ENCODE measurements at regions not wholly inside any gene's neighbourhood (a gene's known extent, or its start where the extent isn't known, plus 50 kb on each side); places are given as distances from the start of the nearest gene placed in this dataset.

DNA sequence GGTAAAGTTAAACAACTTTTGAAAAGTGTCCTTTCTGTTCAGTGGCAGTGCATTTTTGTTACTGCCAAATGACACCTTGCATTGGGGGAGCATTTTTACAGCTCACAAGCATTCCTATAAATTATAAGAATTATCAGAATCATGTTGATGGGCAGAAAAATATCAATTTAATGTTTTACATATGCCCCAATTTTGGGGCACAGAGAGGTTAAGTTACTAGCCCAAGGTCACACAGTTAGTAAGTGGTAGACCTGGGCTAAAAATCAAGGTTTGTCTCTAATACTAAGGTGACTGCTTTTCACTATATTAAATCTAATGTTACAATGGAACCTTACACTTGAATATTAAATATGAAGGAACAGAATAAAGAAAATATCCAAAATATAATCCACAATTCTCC is 180.1 kb upstream of the IVNS1ABP start:
- TF ChIP-seq MLX (CRISPR knock-in tag; IDR thresholded peaks at IDR 0.05) = no peak
- no peak for TF ChIP-seq POLR2A (IDR thresholded peaks at IDR 0.05; ENCODE audit: insufficient read depth in 1 of 2, low read depth in 2 of 2, low read length in 2 of 2)
- no peak for TF ChIP-seq SRSF9 (IDR thresholded peaks at IDR 0.05; ENCODE audit: borderline replicate concordance, insufficient read depth, low read depth, low read length, poor library complexity, severe bottlenecking)
- TF ChIP-seq PHF8 (CRISPR knock-in tag; IDR thresholded peaks at IDR 0.05) = no peak
- TF ChIP-seq, protein P1, sequence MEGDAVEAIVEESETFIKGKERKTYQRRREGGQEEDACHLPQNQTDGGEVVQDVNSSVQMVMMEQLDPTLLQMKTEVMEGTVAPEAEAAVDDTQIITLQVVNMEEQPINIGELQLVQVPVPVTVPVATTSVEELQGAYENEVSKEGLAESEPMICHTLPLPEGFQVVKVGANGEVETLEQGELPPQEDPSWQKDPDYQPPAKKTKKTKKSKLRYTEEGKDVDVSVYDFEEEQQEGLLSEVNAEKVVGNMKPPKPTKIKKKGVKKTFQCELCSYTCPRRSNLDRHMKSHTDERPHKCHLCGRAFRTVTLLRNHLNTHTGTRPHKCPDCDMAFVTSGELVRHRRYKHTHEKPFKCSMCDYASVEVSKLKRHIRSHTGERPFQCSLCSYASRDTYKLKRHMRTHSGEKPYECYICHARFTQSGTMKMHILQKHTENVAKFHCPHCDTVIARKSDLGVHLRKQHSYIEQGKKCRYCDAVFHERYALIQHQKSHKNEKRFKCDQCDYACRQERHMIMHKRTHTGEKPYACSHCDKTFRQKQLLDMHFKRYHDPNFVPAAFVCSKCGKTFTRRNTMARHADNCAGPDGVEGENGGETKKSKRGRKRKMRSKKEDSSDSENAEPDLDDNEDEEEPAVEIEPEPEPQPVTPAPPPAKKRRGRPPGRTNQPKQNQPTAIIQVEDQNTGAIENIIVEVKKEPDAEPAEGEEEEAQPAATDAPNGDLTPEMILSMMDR (CRISPR knock-in tag; IDR thresholded peaks at IDR 0.05) = no peak
- no peak for TF ChIP-seq NAIF1 (CRISPR knock-in tag; IDR thresholded peaks at IDR 0.05; ENCODE audit: borderline replicate concordance)
- no peak for TF ChIP-seq EZH2 (conservative IDR thresholded peaks at IDR 0.05; ENCODE audit: low read depth, low read length)
- TF ChIP-seq ZNF607 (CRISPR knock-in tag; IDR thresholded peaks at IDR 0.05; ENCODE audit: borderline replicate concordance) = no peak
- no peak for TF ChIP-seq NONO (IDR thresholded peaks at IDR 0.05)
- TF ChIP-seq NONO (CRISPR knock-in tag; conservative IDR thresholded peaks at IDR 0.05) = no peak
- TF ChIP-seq FOXM1 (CRISPR knock-in tag; IDR thresholded peaks at IDR 0.05) = no peak
